Astrocyte (in vitro differentiated cells and primary cell): ENCODE measurements at regions not wholly inside any gene's neighbourhood (a gene's known extent, or its start where the extent isn't known, plus 50 kb on each side); places are given as distances from the start of the nearest gene placed in this dataset.

ENCODE experiments used
- DNase-seq: peaks from one replicate; pipeline ENCODE4 v3.0.0-alpha.2; 2010; ENCODE audit warnings: low read depth
- FAIRE-seq: peaks from 2 replicates; lab custom pipeline; 2011; peaks lifted over from hg19 to GRCh38; lab: Jason Lieb, UNC
- H2AFZ ChIP-seq: 2 replicates; pipeline ENCODE4 v1.6.0; 2012; ENCODE audit warnings: low read depth, low read length, inconsistent platforms
- H3K27ac ChIP-seq: 2 replicates; pipeline ENCODE4 v1.5.1; 2011; ENCODE audit warnings: low read depth, low read length, inconsistent platforms
- H3K27me3 ChIP-seq: 2 replicates; pipeline ENCODE4 v1.6.0; 2011; ENCODE audit warnings: low read length, inconsistent platforms; ENCODE audit not compliant: insufficient read depth
- H3K36me3 ChIP-seq: 2 replicates; pipeline ENCODE4 v1.5.1; 2011; ENCODE audit warnings: low read length, inconsistent platforms; ENCODE audit not compliant: insufficient read depth
- H3K4me1 ChIP-seq: 2 replicates; pipeline ENCODE4 v1.5.1; 2011; ENCODE audit warnings: low read length, inconsistent platforms; ENCODE audit not compliant: insufficient read depth
- H3K4me2 ChIP-seq: 2 replicates; pipeline ENCODE4 v1.6.0; 2012; ENCODE audit warnings: low read length, inconsistent platforms
- H3K4me3 ChIP-seq: 2 replicates; pipeline ENCODE4 v1.5.1; 2011; ENCODE audit warnings: low read depth, mild to moderate bottlenecking, low read length, inconsistent platforms; ENCODE audit not compliant: insufficient read depth
- H3K79me2 ChIP-seq: 2 replicates; pipeline ENCODE4 v1.6.0; 2012; ENCODE audit warnings: mild to moderate bottlenecking, low read length, inconsistent platforms; ENCODE audit not compliant: insufficient read depth
- H3K9ac ChIP-seq: 2 replicates; pipeline ENCODE4 v1.6.0; 2012; ENCODE audit warnings: mild to moderate bottlenecking, low read length, inconsistent platforms
- H3K9me3 ChIP-seq: 2 replicates; pipeline ENCODE4 v1.5.1; 2012; ENCODE audit warnings: low read depth, mild to moderate bottlenecking, low read length, inconsistent platforms; ENCODE audit not compliant: insufficient read depth
- H4K20me1 ChIP-seq: 2 replicates; pipeline ENCODE4 v1.6.0; 2012; ENCODE audit warnings: low read length, inconsistent platforms; ENCODE audit not compliant: insufficient read depth
- H3K27ac Mint-ChIP-seq: one replicate; pipeline ENCODE4 v1.8.0; 2021; ENCODE audit warnings: mild to moderate bottlenecking, mixed read lengths; ENCODE audit not compliant: unreplicated experiment
- H3K27me3 Mint-ChIP-seq: one replicate; pipeline ENCODE4 v1.8.0; 2021; ENCODE audit warnings: low read depth, mixed read lengths; ENCODE audit not compliant: unreplicated experiment
- H3K36me3 Mint-ChIP-seq: one replicate; pipeline ENCODE4 v1.8.0; 2021; ENCODE audit warnings: low read depth, mixed read lengths; ENCODE audit not compliant: unreplicated experiment
- H3K4me1 Mint-ChIP-seq: one replicate; pipeline ENCODE4 v1.8.0; 2021; ENCODE audit warnings: low read depth, mixed read lengths; ENCODE audit not compliant: unreplicated experiment
- H3K4me3 Mint-ChIP-seq: one replicate; pipeline ENCODE4 v1.8.0; 2021; ENCODE audit warnings: mild to moderate bottlenecking, moderate library complexity, mixed read lengths; ENCODE audit not compliant: unreplicated experiment
- H3K9me3 Mint-ChIP-seq: one replicate; pipeline ENCODE4 v1.8.0; 2021; ENCODE audit warnings: mild to moderate bottlenecking, mixed read lengths; ENCODE audit not compliant: unreplicated experiment
- CTCF ChIP-seq: IDR thresholded peaks from 2 replicates; pipeline ENCODE4 v1.5.1; 2011; ENCODE audit warnings: low read depth, mild to moderate bottlenecking, inconsistent platforms, low read length, moderate library complexity; ENCODE audit not compliant: insufficient read depth
- EZH2 ChIP-seq: IDR thresholded peaks from 2 replicates; pipeline ENCODE4 v1.6.1; 2012; ENCODE audit warnings: mild to moderate bottlenecking, low read length, inconsistent platforms; ENCODE audit not compliant: insufficient read depth

- H3K4me1 Mint-ChIP-seq = no peaks in the 10 kb centered on the region
- Histone ChIP-seq H3K36me3 (no peaks in the 10 kb centered on the region), H3K4me1 (no peaks in the 10 kb centered on the region), H2AFZ (no peak overlapping the region), H3K9me3 (no peaks in the 10 kb centered on the region), H3K27me3 (no peaks in the 10 kb centered on the region), H3K4me3 (no peak overlapping the region), H3K79me2 (no peaks in the 10 kb centered on the region), H3K27ac (no peak overlapping the region), H4K20me1 (no peaks in the 10 kb centered on the region), H3K4me2 (no peak overlapping the region), H3K9ac (no peak overlapping the region)
- H3K36me3 Mint-ChIP-seq = no peaks in the 10 kb centered on the region
- FAIRE-seq (no peak), DNase-seq (no peak)
- H3K4me3 Mint-ChIP-seq = no peak overlapping the region
- peaks cover 1% of the 10 kb centered on the region for H3K27me3 Mint-ChIP-seq
- TF ChIP-seq CTCF (no peak), EZH2 (no peak)
- no peak overlapping the region for H3K27ac Mint-ChIP-seq
- no peaks in the 10 kb centered on the region for H3K9me3 Mint-ChIP-seq
Measured at GRCh38 chr1:177360791-177361190, 190.0 kb downstream of the BRINP2 start.

GRCh38 chr1:177356674-177357435 is 186.1 kb downstream of the BRINP2 start:
- H3K36me3 Mint-ChIP-seq = no peaks in the 10 kb centered on the region
- H3K4me1 Mint-ChIP-seq = no peaks in the 10 kb centered on the region
- no peak overlapping the region for H3K4me3 Mint-ChIP-seq
- H3K4me2 ChIP-seq = no peak overlapping the region
- no peaks in the 10 kb centered on the region for H3K9me3 ChIP-seq
- no peak overlapping the region for H2AFZ ChIP-seq
- no peak overlapping the region for H3K9ac ChIP-seq
- TF ChIP-seq CTCF (no peak), EZH2 (no peak)
- no peaks in the 10 kb centered on the region for H3K79me2 ChIP-seq
- H3K4me1 ChIP-seq = no peaks in the 10 kb centered on the region
- H3K27ac Mint-ChIP-seq = no peak overlapping the region
- no peak overlapping the region for H3K27ac ChIP-seq
- DNase-seq (no peak), FAIRE-seq (no peak)
- peaks cover 2% of the 10 kb centered on the region for H3K27me3 Mint-ChIP-seq
- no peaks in the 10 kb centered on the region for H3K36me3 ChIP-seq
- no peak overlapping the region for H3K4me3 ChIP-seq
- peaks cover 5% of the 10 kb centered on the region for H3K27me3 ChIP-seq
- H3K9me3 Mint-ChIP-seq = no peaks in the 10 kb centered on the region
- H4K20me1 ChIP-seq = no peaks in the 10 kb centered on the region

GRCh38 chr1:177355575-177355974 is 184.8 kb downstream of the BRINP2 start:
- Mint-ChIP-seq H3K36me3 (no peaks in the 10 kb centered on the region), H3K9me3 (no peaks in the 10 kb centered on the region), H3K4me1 (no peaks in the 10 kb centered on the region), H3K4me3 (no peak overlapping the region), H3K27ac (no peak overlapping the region), H3K27me3 (peaks cover 2% of the 10 kb centered on the region)
- peak; percentile 2 for DNase-seq
- no peaks in the 10 kb centered on the region for H3K36me3 ChIP-seq
- H3K4me2 ChIP-seq = no peak overlapping the region
- H3K4me3 ChIP-seq = no peak overlapping the region
- H3K79me2 ChIP-seq = no peaks in the 10 kb centered on the region
- no peaks in the 10 kb centered on the region for H4K20me1 ChIP-seq
- no peak for FAIRE-seq
- TF ChIP-seq CTCF = peak; percentile 39
- no peak for TF ChIP-seq EZH2
- no peak overlapping the region for H3K27ac ChIP-seq
- no peak overlapping the region for H2AFZ ChIP-seq
- H3K4me1 ChIP-seq = no peaks in the 10 kb centered on the region
- H3K9me3 ChIP-seq = no peaks in the 10 kb centered on the region
- H3K27me3 ChIP-seq = peaks cover 5% of the 10 kb centered on the region
- no peak overlapping the region for H3K9ac ChIP-seq
